ENCODE measurements at regions not wholly inside any gene's neighbourhood (a gene's known extent, or its start where the extent isn't known, plus 50 kb on each side); places are given as distances from the start of the nearest gene placed in this dataset.

DNA sequence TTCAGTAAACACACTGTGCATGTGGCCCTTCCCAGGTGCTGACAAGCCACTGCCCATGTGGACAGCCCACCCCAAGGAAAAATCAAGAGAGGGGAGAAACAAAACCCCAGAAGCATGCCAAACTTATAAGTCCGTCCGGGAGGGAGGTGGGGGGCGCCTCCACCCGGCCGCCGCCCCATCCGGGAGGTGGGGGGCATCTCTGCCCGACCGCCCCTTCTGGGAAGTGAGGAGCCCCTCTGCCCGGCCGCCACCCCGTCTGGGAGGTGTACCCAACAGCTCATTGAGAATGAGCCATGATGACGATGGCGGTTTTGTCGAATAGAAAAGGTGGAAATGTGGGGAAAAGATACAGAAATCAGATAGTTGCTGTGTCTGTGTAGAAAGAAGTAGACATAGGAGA is 53.8 kb upstream of the C2CD4B start:
- intact Hi-C loops (cut with micrococcal nuclease), result no loop called here
- CTCF ChIA-PET, result no interaction called here
- DNase-seq, result no peak
- Mint-ChIP-seq H3K27ac (no peak overlapping the region), H3K4me3 (no peak overlapping the region), H3K9me3 (peaks cover 14% of the 10 kb centered on the region), H3K27me3 (peaks cover 1% of the 10 kb centered on the region), H3K36me3 (peaks cover 6% of the 10 kb centered on the region), H3K4me1 (ENCODE audit: low read depth) (peaks cover 3% of the 10 kb centered on the region)
- POLR2A ChIA-PET, result no interaction called here

DNA sequence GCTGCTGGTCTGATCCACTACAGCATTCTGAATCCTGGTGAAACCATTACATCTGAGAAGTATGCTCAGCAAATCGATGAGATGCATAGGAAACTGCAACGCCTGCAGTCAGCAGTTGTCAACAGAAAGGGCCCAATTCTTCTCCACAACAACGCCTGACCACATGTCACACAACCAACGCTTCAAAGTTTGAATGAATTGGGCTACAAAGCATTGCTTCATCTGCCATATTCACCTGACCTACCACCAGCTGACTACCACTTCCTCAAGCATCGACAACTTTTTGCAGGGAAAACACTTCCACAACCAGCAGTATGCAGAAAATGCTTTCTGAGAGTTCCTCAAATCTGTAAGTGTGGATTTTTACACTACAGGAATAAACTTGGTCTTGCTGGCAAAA is 54.7 kb upstream of the C2CD4B start:
- no peak for DNase-seq
- ChIA-PET CTCF (no interaction called here), POLR2A (no interaction called here)
- Mint-ChIP-seq H3K27ac (no peak overlapping the region), H3K4me1 (ENCODE audit: low read depth) (peaks cover 3% of the 10 kb centered on the region), H3K36me3 (peaks cover 6% of the 10 kb centered on the region), H3K9me3 (peaks cover 14% of the 10 kb centered on the region), H3K4me3 (no peak overlapping the region), H3K27me3 (peaks cover 1% of the 10 kb centered on the region)
- intact Hi-C loops (cut with micrococcal nuclease), result no loop called here

DNA sequence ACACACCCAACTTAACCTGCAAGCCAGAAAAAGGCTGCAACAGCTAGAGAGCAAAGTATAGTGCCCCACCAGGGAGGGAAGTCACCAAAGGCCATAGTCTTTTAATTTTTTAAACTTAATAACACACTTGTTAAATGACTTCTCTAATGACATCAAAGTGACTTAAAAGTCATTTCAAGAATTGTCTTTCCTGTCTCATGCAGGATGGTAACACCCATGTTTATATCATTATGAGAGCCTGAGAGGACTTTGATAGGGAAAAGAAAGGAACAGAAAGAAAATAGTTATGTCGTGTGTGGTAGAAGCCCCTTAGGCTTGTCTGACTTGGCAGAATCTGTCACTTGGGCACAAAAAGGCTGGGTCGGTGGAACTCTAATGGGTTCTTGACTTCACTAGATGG is 57.9 kb upstream of the C2CD4B start:
- Mint-ChIP-seq H3K27ac (peak overlapping the region; percentile 24), H3K4me3 (no peak overlapping the region), H3K36me3 (no peaks in the 10 kb centered on the region), H3K4me1 (ENCODE audit: low read depth) (peaks cover 3% of the 10 kb centered on the region), H3K27me3 (peaks cover 4% of the 10 kb centered on the region), H3K9me3 (no peaks in the 10 kb centered on the region)
- ChIA-PET POLR2A (no interaction called here), CTCF (no interaction called here)
- no peak for DNase-seq
- intact Hi-C loops (cut with micrococcal nuclease), result no loop called here

GRCh38 chr15:62228604-62229003 is 63.5 kb upstream of the C2CD4B start:
- H3K27me3 Mint-ChIP-seq, result peaks cover 8% of the 10 kb centered on the region
- intact Hi-C loops (cut with micrococcal nuclease), result no loop called here
- H3K4me1 Mint-ChIP-seq (ENCODE audit: low read depth), result no peaks in the 10 kb centered on the region
- H3K4me3 Mint-ChIP-seq, result no peak overlapping the region
- ChIA-PET CTCF (no interaction called here), POLR2A (no interaction called here)
- no peak for DNase-seq
- no peak overlapping the region for H3K27ac Mint-ChIP-seq
- no peaks in the 10 kb centered on the region for H3K36me3 Mint-ChIP-seq
- peaks cover 9% of the 10 kb centered on the region for H3K9me3 Mint-ChIP-seq

GRCh38 chr15:62231856-62232255 is 66.8 kb upstream of the C2CD4B start:
- peaks cover 10% of the 10 kb centered on the region for H3K9me3 Mint-ChIP-seq
- H3K4me3 Mint-ChIP-seq, result no peak overlapping the region
- DNase-seq, result no peak
- no peaks in the 10 kb centered on the region for H3K4me1 Mint-ChIP-seq (ENCODE audit: low read depth)
- POLR2A ChIA-PET, result no interaction called here
- intact Hi-C loops (cut with micrococcal nuclease), result no loop called here
- no peaks in the 10 kb centered on the region for H3K36me3 Mint-ChIP-seq
- peaks cover 11% of the 10 kb centered on the region for H3K27me3 Mint-ChIP-seq
- no peak overlapping the region for H3K27ac Mint-ChIP-seq
- CTCF ChIA-PET, result no interaction called here

GRCh38 chr15:62240121-62241096 is 75.3 kb upstream of the C2CD4B start:
- H3K27me3 Mint-ChIP-seq, result peaks cover 2% of the 10 kb centered on the region
- DNase-seq, result no peak
- peaks cover 2% of the 10 kb centered on the region for H3K9me3 Mint-ChIP-seq
- no peak overlapping the region for H3K4me3 Mint-ChIP-seq
- ChIA-PET POLR2A (no interaction called here), CTCF (interaction anchor here (0.7 to 1.1 kb wide), 2 partner anchors 12 to 60 kb away, joined by 3 to 4 read pairs; no protein-coding TSS in a partner anchor)
- intact Hi-C loops (cut with micrococcal nuclease), result no loop called here
- H3K4me1 Mint-ChIP-seq (ENCODE audit: low read depth), result no peaks in the 10 kb centered on the region
- no peaks in the 10 kb centered on the region for H3K36me3 Mint-ChIP-seq
- H3K27ac Mint-ChIP-seq, result no peak overlapping the region

DNA sequence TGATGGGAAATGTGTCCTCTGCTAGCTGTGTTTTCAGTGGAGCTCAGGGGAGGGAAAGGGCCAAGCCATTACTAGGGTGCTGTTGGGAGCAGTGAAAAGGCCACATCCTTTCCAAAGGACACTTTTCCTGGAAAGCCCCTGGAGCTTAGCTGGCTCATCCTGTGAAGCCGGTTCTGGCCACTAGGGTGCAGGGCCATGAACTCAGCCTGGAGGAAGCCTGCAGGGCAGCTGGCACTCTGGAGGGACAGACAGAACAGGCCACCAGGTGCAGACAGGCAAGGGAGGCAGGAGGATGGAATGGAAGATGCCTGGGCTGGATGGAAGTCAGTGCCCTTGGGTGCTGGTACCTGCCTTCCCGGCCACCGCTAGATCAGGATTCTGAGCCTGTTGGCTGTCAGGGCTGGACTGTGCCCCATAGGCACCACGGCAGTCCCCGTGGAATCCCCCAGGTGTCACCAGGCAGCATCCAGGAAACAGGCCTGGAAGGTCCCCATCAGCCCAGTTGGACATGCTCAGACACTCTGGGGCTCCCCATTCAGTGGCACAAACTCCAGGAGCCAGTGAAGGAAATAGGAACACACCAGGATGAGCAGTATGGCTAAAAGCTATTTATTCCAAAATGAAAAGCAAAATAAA is 76.2 kb upstream of the C2CD4B start:
- ChIA-PET CTCF (interaction anchor here (0.6 to 1.1 kb wide), 4 partner anchors 12 to 614 kb away, joined by 3 to 4 read pairs (median 4); no protein-coding TSS in a partner anchor), POLR2A (no interaction called here)
- no peak overlapping the region for H3K4me3 Mint-ChIP-seq
- H3K27me3 Mint-ChIP-seq, result peaks cover 2% of the 10 kb centered on the region
- H3K27ac Mint-ChIP-seq, result no peak overlapping the region
- peaks cover 2% of the 10 kb centered on the region for H3K9me3 Mint-ChIP-seq
- H3K36me3 Mint-ChIP-seq, result no peaks in the 10 kb centered on the region
- intact Hi-C loops (cut with micrococcal nuclease), result no loop called here
- DNase-seq, result peak; percentile 15
- no peaks in the 10 kb centered on the region for H3K4me1 Mint-ChIP-seq (ENCODE audit: low read depth)

GRCh38 chr15:62242999-62243398 is 77.9 kb upstream of the C2CD4B start:
- no peak for DNase-seq
- no peaks in the 10 kb centered on the region for H3K4me1 Mint-ChIP-seq (ENCODE audit: low read depth)
- H3K27ac Mint-ChIP-seq, result no peak overlapping the region
- H3K9me3 Mint-ChIP-seq, result peaks cover 1% of the 10 kb centered on the region
- peaks cover 3% of the 10 kb centered on the region for H3K27me3 Mint-ChIP-seq
- intact Hi-C loops (cut with micrococcal nuclease), result no loop called here
- ChIA-PET CTCF (interaction anchor here (1.5 kb wide), 1 partner anchor 11 kb away, joined by 10 read pairs; no protein-coding TSS in a partner anchor), POLR2A (no interaction called here)
- no peak overlapping the region for H3K4me3 Mint-ChIP-seq
- H3K36me3 Mint-ChIP-seq, result no peaks in the 10 kb centered on the region

DNA sequence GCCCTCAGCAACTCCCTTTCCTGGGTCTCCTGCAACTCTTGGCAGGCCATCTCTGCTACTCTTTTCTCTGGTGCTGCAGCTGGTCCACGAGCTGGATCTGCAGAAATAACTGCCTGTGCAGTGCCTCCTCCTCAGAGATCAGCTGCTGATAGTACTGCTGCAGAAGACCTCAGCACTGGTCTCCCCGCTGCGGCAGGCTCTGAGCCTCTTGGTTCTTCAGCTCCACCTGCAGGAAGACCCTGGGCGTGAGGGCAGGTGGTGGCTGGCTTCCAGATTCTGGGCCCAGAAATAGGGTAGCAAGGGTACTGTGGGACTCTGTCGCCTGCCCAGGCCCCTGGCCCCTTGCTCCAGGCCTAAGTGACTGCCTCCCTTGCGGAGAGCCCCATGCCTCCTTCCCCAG is 79.7 kb upstream of the C2CD4B start:
- H3K4me3 Mint-ChIP-seq, result no peak overlapping the region
- H3K36me3 Mint-ChIP-seq, result no peaks in the 10 kb centered on the region
- no peaks in the 10 kb centered on the region for H3K9me3 Mint-ChIP-seq
- H3K27ac Mint-ChIP-seq, result no peak overlapping the region
- DNase-seq, result peak; percentile 13
- no peaks in the 10 kb centered on the region for H3K4me1 Mint-ChIP-seq (ENCODE audit: low read depth)
- peaks cover 3% of the 10 kb centered on the region for H3K27me3 Mint-ChIP-seq
- POLR2A ChIA-PET, result no interaction called here
- CTCF ChIA-PET, result no interaction called here
- intact Hi-C loops (cut with micrococcal nuclease), result no loop called here

- Mint-ChIP-seq H3K27me3 (peaks cover 3% of the 10 kb centered on the region), H3K36me3 (no peaks in the 10 kb centered on the region), H3K27ac (no peak overlapping the region), H3K9me3 (no peaks in the 10 kb centered on the region), H3K4me3 (no peak overlapping the region), H3K4me1 (ENCODE audit: low read depth) (no peaks in the 10 kb centered on the region)
- DNase-seq, result no peak
- intact Hi-C loops (cut with micrococcal nuclease), result no loop called here
- CTCF ChIA-PET, result no interaction called here
- POLR2A ChIA-PET, result no interaction called here
These were observed 83.3 kb upstream of the C2CD4B start for GRCh38 chr15:62248277-62248984.

DNA sequence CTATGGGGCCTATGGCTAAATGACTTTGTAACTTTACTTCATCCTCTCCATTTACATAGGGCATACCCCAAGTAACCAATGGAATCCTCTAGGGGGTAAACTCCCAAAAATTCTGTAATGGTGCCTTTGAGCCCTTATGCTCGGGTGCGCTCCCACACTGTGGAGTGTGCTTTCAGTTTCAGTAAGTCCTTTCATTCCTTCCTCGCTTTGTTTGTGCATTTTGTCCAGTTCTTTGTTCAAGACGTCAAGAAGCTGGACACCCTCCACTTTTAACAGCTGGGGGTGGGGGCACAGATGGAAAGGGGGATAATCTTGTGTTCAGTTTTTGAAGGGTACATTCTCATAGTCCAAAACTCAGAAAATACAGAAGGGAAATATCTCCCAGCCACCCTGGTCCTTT is 84.4 kb upstream of the C2CD4B start:
- Mint-ChIP-seq H3K9me3 (no peaks in the 10 kb centered on the region), H3K4me3 (no peak overlapping the region), H3K4me1 (ENCODE audit: low read depth) (no peaks in the 10 kb centered on the region), H3K36me3 (no peaks in the 10 kb centered on the region), H3K27ac (no peak overlapping the region), H3K27me3 (peaks cover 3% of the 10 kb centered on the region)
- intact Hi-C loops (cut with micrococcal nuclease), result no loop called here
- DNase-seq, result no peak
- ChIA-PET POLR2A (no interaction called here), CTCF (no interaction called here)

DNA sequence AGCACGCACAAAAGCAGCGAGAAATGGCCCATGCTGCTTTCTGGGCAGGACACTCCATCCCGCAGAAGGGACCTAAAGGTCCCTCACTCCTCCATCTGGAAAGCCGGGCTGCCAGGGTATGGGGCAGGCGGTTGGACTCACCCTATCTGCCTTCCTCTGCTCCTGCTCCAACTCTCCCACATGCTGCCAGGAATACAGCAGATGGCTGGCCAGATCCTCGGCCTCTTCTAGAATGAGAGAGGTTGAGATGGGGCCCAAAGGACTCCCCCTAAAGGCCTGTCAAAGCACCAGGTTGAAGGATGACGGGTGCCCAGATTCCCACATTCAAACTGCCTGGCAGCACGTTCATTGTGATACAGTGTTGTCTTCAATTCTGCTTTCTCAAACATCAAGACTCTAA is 85.1 kb upstream of the C2CD4B start:
- Mint-ChIP-seq H3K9me3 (no peaks in the 10 kb centered on the region), H3K27ac (no peak overlapping the region), H3K4me3 (no peak overlapping the region), H3K36me3 (no peaks in the 10 kb centered on the region), H3K27me3 (peaks cover 7% of the 10 kb centered on the region), H3K4me1 (ENCODE audit: low read depth) (no peaks in the 10 kb centered on the region)
- intact Hi-C loops (cut with micrococcal nuclease), result no loop called here
- CTCF ChIA-PET, result no interaction called here
- POLR2A ChIA-PET, result no interaction called here
- no peak for DNase-seq

All from activated CD4-positive, alpha-beta memory T cell treated with anti-CD3 and anti-CD28 coated beads for 36 hours (primary cell).